GM10248 (cell line): ENCODE measurements at regions not wholly inside any gene's neighbourhood (a gene's known extent, or its start where the extent isn't known, plus 50 kb on each side); places are given as distances from the start of the nearest gene placed in this dataset.

Source experiments
- CTCF ChIA-PET: fragments of 300-600 bp; sonication (Branson Sonifier 250); formaldehyde crosslinking; extraction: SDS; loops from one replicate; lab custom pipeline; 2021; ENCODE audit warnings: antibody characterized with exemption; lab: Yijun Ruan, JAX
- POLR2A ChIA-PET: fragments of 350-650 bp; sonication (Branson Sonifier 250); formaldehyde crosslinking; extraction: SDS; loops from one replicate; lab custom pipeline; 2020; ENCODE audit warnings: antibody characterized with exemption; lab: Yijun Ruan, JAX
- DNase-seq: peaks from one replicate; pipeline ENCODE4 v3.0.0; 2012; ENCODE audit errors: extremely low spot score
- TF ChIP-seq, protein P1 (sequence below): IDR thresholded peaks from 2 replicates; pipeline ENCODE4 v1.5.1; 2012; ENCODE audit warnings: mild to moderate bottlenecking, low read depth; ENCODE audit errors: extremely low read depth, missing control alignments, control extremely low read depth

- TF ChIP-seq, protein P1, sequence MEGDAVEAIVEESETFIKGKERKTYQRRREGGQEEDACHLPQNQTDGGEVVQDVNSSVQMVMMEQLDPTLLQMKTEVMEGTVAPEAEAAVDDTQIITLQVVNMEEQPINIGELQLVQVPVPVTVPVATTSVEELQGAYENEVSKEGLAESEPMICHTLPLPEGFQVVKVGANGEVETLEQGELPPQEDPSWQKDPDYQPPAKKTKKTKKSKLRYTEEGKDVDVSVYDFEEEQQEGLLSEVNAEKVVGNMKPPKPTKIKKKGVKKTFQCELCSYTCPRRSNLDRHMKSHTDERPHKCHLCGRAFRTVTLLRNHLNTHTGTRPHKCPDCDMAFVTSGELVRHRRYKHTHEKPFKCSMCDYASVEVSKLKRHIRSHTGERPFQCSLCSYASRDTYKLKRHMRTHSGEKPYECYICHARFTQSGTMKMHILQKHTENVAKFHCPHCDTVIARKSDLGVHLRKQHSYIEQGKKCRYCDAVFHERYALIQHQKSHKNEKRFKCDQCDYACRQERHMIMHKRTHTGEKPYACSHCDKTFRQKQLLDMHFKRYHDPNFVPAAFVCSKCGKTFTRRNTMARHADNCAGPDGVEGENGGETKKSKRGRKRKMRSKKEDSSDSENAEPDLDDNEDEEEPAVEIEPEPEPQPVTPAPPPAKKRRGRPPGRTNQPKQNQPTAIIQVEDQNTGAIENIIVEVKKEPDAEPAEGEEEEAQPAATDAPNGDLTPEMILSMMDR, result no peak
- DNase-seq, result no peak
- ChIA-PET CTCF (no interaction called here), POLR2A (no interaction called here)
Measured at GRCh38 chrX:42707742-42708141, 70.2 kb downstream of the PPP1R2C start.

DNA sequence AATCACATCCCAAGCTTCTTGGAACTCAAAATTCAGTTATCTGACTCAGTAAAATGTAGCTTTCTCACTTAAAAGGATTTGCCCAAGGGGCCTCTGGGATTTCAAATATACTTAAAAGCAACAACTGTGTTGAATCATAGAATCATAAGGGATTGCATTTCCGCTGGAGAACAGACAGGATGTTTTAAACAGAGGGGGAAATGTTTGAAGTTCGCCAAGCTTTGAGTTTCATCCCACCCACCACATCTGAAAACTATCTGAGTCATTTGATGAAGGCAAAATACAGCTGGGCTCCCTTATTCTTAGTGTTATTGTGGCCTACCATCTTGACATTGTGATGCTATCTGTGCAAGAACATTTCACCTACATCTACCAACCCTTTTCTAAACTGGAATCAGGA is 73.5 kb downstream of the PPP1R2C start:
- CTCF ChIA-PET, result interaction anchor here (0.7 kb wide), 1 partner anchor 225 kb away, joined by 3 read pairs; no protein-coding TSS in a partner anchor
- no peak for DNase-seq
- POLR2A ChIA-PET, result no interaction called here
- TF ChIP-seq, protein P1, result no peak

GRCh38 chrX:42697544-42697943 is 80.4 kb downstream of the PPP1R2C start:
- POLR2A ChIA-PET, result no interaction called here
- CTCF ChIA-PET, result no interaction called here
- DNase-seq, result no peak
- TF ChIP-seq, protein P1, result no peak

DNA sequence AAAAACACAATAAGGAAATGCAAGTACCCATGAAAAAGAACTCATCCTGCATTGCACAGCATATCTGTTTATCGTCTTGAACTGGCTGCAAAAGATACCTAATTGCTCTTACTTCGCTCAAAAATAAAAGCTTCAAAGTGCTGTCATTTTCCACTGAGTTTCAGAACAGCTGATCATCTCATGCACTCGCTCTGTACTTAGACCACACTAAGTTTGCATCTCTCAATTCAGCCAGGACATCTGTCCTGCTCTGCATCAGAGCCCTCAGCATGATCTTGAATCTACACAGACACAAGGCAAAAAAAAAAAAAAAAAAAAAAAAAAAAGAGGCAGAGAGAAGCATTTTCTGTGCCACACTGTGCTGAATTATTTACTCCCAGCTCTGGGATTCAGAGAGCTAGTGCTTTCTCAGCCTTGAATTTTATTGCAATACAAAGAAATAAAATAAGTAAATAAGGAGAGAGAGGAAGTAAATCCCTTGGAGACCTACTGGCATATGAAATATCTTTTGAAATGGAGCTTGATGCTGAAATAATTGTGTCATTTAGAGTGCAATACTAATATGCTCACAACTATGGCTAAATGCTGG is 81.3 kb downstream of the PPP1R2C start:
- TF ChIP-seq, protein P1, result no peak
- CTCF ChIA-PET, result no interaction called here
- DNase-seq, result no peak
- POLR2A ChIA-PET, result no interaction called here

DNA sequence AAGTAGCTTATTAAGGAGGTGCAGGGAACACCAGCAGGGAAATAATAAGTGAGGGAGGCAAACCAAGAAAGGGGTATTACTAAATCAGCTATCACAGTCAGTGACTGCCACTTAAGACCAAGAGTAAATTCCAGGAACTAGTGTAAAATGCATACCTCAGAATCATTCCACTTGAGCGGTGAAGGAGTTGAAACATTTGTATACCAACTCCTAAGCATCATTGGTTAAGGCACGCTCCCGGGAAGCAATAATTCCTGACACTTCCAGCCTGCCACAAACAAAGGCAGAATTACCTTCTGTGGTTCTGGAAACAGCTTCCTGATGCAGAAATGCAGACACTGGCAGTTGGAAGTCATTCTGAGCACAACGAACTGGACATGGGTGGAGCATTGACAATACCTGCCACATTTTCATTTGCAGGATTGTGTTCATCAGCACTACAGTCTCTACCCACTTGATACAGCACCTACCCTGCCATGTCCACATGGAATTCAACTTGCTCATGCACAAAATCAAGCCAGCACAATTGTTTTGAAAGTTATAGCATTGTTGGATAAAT is 82.1 kb downstream of the PPP1R2C start:
- POLR2A ChIA-PET, result no interaction called here
- CTCF ChIA-PET, result no interaction called here
- TF ChIP-seq, protein P1, result no peak
- DNase-seq, result no peak

- CTCF ChIA-PET, result no interaction called here
- POLR2A ChIA-PET, result no interaction called here
- DNase-seq, result no peak
- TF ChIP-seq, protein P1, result no peak
Measured at GRCh38 chrX:42694260-42694815, 83.6 kb downstream of the PPP1R2C start.
